Stimulated activated CD8-positive, alpha-beta memory T cell treated with anti-CD3 and anti-CD28 coated beads, Interleukin-7, amount 100 ng/mL, for 48 hours (primary cell): ENCODE measurements at regions not wholly inside any gene's neighbourhood (a gene's known extent, or its start where the extent isn't known, plus 50 kb on each side); places are given as distances from the start of the nearest gene placed in this dataset.

ENCODE experiments used
- DNase-seq, 2 donors: peaks; one replicate each; pipeline ENCODE4 v3.0.0-alpha.2; 2020; ENCODE audit warnings: low read depth in 1 of 2; ENCODE audit errors: extremely low read depth in 1 of 2

DNA sequence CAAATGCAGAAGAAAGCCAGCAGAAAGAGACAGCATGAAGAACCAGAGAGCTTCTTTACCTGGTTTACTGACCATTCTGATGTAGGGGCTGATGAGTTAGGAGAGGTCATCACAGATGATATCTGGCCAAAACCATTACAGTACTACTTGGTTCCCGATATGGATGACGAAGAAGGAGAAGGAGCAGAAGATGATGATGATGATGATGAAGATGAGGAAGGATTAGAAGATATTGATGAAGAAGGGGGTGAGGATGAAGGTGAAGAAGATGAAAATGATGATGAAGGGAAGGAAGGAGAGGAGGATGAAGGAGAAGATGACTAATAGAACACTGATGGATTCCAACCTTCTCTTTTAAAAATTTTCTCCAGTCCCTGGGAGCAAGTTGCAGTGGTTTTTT is 178.2 kb upstream of the CRY1 start:
- DNase-seq = no peak

DNA sequence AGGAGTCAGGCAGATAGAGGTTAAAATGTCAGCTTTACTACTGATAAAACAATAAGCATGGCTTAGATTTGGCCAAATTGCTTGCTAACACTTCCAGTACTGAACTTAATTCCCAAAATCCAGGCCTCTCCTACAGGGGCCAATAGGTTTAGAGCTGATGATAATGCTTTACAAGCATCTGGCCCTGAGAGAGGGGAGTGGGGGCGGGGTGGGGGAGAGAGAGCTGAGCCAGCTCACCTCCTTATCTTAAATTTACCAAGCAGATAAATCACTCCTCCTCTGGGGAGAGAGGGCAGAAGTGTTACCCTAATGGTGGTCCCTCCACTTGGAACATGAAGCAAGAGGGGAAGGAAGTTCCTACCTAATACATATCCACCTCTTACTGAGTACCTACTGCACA is 182.2 kb upstream of the CRY1 start:
- no peak for DNase-seq

DNA sequence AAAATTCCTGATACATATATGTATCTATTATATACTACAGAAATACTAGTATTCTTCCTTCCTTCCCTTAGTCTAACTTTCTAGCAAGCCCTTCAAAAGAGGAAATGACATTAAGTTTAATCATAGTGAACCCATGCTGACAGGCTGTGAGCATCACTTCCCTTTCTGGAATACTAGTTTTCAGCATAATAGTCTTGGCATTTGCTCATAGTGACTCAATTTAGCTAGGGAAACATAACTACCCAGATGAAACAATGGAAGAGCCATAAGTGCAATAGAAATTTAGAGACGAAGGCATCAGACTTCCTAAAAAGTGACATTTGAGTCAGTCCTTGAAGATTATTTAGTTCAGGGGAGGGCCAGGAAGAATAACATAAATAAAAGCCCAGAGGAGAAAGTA is 184.5 kb upstream of the CRY1 start:
- DNase-seq = no peak

DNA sequence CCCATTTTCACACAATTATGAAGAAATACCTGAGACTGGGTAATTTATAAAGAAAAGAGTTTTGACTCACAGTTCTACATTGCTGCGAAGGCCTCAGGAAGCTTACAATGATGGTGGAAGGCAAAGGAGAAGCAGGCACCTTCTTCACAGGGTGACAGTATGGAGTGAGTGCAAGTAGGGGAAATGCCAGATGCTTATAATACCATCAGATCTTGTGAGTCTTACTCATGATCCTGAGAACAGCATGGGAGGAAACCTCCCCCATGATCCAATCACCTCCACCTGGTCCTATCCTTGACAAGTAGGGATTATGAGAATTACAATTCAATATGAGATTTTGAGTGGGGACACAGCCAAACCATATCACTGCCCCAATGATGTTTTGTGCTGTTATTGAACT is 189.3 kb upstream of the CRY1 start:
- no peak for DNase-seq

DNA sequence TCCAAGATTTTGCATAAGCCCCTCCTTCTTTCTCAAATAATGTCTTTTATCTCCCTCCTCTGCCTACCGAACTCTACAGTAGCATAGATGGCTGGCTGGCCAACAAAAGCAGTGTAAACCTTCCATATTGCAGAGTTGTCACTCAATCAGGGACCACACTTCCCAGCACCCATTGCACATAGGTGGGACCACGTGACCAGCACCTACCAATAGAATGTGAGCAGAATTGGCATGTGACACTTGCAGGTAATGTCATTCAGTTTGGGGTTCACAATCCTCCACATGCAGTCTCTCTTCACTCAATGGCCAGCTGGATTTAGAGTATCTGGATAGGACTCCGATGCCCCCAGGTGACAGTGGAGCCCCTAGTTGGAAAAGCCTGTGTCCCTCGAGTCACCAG is 190.3 kb upstream of the CRY1 start:
- no peak for DNase-seq

DNA sequence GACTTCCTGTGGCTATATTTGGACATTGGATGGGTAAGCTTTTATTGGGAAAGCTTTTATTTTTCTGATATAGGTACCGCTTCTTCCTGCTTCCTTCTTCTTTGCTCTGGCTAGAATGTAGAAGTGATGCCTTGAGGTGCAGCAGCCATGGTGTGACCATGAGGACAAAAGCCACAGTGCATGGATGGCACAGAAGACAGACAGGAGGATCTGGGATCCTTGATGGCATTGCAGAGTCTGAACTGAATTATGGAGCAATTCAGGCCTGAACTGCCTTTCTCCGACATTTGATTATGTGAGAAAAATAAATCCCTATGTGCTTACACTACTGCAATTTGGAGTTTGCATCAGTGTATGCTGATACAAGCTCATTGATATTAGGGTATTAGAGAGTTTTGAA is 191.3 kb upstream of the CRY1 start:
- DNase-seq = no peak

DNA sequence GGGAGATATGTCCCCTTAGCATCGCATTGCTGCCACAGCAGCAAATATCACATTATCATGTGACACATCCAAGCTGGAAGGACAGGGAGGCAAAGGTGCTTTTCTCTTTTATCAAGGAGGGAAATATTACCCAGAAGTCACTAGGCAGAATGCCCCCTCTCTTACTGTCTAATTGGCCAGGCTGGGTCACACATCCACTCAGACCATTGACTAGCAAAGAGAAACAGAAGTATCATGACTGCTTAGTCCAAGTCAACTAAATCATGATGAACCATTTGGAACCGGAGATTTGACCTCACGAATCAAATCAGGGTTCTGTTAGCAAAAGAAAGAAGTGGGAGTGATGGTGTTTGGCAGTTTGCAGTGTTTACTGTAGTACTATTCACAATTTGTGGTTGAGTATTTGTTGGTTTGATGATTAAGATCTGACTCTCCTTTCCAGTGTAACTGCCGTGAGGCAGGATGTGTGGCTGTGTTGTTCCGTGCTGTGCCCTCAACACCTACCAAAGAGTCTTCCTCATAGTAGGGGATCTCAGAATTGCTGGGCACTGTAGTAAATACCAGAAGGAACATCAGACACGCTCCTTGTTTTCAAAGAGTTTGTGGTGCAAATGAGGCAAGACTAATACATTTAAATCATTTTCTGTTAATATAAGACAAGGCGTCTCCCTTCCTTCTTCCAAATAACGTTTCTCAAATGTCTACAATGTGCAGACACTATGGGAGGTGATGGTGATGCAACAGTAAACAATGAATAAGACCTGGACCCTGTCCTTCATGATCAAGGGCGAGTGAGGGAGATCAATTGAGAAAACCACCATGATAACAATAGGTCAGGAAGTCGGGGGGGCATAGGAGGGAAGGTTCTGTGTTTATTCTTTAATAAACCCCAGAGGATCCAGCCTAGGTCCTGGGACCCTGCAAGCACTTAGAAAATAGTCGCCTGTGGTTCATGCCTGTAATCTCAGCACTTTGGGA is 194.4 kb upstream of the CRY1 start:
- no peak for DNase-seq

DNA sequence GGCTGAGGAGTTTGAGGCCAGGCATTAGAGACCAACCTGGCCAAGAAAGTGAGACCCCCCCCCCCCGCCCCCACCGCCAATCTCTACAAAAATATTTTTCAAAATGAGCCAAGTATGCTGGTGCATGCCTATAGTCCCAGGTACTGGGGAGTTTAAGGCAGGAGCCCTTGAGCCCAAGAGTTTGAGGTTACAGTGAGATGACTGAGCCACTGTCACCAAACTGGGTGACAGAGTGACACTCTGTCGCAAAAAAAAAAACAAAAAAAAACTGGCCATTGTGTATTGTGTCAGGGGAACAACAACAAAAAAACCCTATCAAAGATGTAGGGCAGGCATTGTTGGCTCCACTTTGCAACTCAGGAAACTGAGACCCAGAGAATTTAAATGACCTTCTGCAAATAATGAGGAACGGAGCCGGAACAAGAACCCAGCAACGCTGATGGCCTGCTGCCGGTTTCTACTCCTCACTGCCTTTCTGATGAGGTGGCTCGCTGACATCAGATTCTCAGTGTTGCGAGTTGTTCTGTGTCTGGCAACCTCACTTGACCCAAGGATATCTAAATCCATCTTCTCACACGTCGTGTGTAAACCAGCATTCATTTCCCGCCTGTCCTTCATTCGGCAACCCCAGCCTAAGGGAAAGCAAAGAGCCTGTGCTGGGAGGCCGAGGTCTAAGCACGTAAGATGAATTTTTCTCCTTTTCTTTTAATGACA is 195.2 kb upstream of the CRY1 start:
- no peak for DNase-seq

DNA sequence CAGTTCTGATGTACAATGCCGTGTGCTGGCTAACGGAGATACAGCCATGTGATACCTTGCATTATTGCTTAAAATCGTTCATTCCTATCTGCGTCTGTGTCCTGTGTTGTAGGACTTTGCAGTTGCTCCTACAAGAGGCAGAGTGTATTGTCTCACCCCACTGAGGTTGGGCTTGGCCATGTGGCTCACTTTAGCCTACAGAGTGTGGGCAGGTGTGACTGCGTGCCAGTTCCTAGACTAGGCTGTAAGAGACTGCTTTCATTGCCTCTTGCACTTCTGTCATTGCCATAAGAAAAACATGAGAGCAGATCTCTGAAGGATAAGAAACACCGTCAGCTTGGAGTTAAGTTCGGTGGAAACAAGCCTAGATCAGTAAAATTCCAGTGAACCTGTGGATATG is 197.7 kb upstream of the CRY1 start:
- DNase-seq = no peak

DNA sequence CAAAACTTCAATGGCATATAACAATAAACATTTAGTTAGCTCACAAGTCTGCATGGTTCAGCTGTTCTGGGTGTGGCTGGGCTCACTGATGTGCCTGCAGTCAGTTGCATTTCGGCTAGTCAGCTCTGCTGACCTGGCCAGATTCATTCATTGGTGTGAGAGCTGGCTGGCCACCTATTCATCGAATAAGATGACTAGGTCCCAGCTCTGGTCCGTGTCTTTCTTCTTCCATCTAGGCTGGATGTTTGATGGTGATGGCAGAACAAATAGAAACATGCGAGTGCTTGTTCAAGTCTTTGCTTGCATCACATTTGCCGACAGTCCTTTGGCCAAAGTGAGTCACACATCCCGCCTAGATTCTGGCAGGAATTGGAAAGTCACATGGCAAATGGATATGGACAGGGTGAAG is 203.3 kb upstream of the CRY1 start:
- no peak for DNase-seq

DNA sequence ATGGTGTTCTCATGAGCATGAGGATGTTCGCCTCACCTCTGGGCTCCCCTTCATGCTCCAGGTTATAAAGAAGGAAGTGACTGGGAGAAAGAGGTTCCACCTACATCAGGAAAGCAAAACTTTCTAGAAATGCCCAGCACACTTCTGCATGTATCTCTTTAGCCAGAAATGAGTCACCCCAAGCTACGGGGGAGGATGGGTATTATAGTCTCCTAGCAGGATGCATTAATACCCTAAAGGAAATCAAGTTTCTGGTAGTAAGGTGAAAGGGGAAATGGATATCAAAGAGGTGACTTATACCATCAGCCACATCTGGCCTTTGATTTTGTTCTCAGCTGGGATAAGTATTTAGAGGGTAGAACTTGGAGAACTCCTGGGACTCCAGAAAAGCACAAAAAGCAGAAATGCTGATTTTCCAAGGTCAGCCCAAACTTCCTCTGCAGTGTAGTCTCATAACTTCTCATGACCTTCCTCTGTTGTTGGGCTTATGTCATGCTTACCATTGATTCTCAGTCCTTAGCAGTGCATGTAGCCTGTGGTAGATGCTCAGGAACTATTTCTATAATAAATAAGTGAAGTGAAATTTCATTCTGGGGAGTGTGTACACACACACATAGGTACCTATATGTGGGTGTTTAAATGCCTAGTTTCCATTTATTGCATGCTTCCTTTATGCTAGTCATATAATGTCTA is 209.4 kb upstream of the CRY1 start:
- DNase-seq = no peak

DNA sequence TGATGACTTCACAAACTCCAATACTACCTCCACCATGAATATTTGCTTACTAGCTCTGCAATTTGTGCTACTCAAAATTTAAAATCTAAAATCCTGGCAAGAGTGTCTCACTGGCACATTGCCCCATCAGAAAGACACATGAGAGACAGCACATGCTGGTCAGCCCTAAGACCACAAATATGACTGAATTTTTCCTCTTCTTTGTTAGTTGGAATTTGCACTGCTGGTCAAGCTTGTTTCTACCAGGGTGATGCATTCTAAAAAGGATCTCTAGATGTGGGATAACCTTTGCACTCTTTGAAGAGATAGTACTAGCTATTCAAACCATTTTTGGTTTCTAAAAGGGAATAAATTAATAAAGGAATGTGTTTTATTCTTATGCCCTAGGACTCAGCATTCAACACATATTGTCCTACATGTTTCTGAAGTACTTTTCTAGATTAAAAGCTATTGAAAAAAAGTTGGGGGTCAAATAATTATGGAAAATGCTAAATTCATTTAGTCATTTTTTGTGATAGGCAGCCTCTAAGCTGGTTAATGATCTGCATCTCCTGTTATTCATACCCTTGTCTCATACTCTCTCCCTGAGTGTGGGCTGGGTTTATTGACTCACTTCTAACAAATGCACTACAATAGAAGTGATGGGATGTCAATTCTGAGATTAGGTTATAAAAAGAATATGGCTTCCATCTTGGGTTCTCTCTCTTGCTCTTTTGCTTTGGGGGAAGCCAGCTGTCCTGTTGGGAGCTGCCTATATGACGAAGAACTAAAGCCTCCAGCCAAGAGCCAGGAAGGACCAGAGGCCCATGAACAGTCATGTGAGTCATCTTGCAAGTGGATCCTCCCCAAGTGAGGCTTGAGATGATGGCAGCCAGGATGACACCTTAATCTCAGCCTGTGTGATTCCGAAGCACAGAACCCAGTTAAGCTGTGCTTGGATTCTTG is 211.5 kb upstream of the CRY1 start:
- no peak for DNase-seq

DNA sequence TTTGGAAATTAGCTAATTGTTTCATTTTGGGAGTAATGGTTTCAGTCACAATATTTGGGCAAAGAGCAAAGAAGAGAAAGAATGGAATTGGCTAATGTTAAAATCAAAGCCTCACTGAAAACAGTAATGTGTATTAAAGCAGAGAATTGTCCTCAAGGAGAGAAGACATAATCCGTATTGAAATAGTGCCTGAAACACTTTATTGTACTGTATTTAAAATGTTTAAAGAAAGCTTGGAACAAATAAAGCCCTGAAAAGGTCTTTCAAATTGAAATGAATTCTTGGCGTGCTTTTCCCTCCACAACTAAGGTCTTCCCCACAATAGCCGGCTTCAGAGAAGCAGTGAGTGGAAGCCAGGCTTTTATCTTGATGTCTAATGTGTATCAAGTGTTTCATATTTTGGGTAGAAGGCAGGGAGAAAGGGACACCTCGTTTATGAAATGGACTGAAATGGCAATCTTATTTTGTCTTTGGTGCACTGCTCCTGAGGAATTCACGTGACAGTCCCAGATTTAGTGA is 212.9 kb upstream of the CRY1 start:
- DNase-seq = no peak

DNA sequence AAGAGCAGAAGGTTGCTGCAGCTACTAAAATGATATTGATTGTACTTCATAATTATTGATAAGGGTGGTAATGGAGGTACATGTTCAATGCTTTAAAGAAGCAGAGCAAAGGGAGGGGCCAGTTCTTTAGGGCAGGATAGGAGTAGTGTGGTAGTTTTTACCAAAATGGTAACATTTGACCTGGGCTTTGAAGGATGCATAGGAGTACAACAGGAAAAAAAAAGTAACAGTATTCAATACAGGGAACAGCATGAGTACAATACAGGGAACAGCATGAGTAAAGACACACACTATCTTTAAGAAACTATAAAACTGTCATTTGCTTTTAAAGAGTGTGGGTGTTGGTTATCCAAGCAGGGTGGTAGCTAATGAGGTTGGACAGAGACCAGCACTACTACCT is 215.0 kb upstream of the CRY1 start:
- no peak for DNase-seq

DNA sequence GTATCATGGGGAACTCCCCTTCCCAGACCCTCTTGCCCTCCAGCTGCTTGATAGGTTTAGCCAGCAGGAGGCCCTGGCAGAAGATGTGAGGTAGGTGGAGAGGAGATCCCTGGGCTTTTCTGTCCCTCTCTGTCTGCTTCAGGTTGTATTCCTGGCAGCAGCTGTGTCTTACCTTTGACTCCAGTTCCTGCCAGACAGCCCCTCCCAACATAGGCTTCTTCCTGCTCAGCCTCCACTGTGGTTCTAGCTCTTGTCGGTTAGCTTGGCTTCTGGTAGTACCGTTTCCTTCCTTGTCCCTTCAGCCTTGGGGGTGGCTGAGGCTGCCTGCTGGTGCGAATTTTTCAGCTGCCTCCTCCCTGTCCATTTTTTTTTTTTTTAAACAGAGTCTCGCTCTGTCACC is 215.7 kb upstream of the CRY1 start:
- no peak for DNase-seq

DNA sequence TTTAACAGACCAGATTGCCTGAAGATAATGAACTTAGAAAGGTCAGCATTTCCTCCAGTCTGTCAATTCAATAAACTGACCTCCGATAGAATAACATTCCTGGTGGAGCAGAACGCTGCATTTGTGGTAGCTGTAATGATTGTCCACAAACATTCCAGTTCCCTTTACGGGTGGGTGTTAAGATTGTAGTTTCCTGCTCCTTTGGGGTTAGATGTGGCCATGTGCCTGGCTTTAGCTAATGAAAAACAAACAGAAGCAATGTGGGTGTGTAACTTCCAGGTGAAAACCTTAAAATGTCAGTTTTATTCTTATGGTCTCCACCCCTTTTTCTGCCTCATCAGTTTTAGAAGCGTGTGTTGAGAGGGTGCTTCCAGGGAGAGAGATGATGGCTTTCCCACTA is 217.3 kb upstream of the CRY1 start:
- DNase-seq = no peak

DNA sequence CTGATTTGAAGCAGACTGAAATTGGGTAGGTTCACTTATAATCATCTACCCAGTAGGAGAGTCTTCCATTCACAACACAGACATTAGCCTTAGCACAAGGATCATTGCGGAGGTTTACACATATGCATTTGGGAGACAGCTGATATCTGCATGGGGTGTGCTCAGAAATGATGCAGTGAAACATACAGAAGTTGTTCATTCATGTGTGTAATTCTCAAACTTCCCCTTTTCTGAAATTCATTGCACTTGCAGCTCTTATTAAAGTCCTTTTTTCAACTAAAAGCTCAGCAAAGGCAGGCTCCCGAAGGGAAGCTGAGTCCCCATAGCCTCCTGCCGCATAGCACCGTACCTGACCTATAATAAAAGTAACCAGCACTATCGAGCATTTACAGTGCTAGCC is 218.3 kb upstream of the CRY1 start:
- DNase-seq = no peak

DNA sequence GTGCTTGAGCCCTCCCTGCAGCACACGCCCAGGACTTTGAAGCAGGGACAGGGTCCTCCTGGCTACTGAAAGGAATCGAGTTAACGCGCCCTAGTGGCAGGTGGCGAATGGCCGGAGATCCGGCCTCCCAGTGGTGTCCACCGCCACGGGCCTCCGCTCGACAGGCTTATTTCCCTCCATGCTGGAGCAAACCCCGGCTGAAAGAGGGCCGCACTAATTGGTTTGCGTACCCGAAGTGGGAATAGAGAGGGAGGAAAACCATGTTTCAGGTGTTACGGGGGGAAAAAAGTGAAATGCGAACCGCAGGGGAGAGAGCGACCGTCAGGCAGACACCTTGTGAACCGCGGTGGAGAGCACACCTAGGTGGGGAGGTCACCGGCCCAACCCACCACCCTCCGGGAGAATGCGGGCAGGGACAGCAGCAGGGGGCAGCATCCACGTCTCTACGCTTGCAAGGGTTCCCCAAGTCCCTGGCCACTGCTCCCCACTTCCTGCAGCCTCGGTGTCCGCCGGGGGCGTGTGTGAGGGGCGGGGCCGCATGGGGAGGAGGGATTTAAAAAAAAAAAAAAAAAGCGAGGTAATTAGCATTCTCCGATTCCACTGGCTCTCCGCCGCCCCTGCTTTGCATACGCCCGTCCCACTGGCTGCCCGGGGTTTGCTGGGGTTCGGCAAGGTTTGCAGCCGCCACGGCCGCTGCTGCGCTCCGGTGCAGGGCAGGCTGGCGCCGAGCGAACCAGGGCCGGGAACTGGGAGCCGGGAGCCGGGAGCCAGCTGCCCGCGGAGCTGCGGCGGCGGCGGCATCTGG is 224.6 kb upstream of the CRY1 start:
- DNase-seq = peak; percentile 63 to 83

DNA sequence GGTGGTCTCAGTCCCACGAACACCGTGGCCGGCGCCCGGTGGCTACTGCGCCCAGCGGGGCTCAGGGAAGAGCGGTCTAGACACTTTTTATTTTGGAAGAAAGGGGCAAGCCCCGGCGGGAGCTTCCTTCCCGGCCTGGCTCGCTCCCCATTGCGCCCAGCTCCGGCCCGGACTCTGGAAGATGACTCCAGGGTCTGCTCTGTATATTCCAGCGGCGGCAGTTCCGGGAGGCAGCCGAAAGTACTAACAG is 225.1 kb upstream of the CRY1 start:
- no peak for DNase-seq
